B cell (primary cell): ENCODE measurements at regions not wholly inside any gene's neighbourhood (a gene's known extent, or its start where the extent isn't known, plus 50 kb on each side); places are given as distances from the start of the nearest gene placed in this dataset.
"Not testable (repeated sequence)": the region's sequence is repeated elsewhere in the genome, so short reads cannot be mapped to it uniquely, and the experiment has no call there.

ENCODE experiments used
- EZH2 ChIP-seq: IDR thresholded peaks from 2 replicates; pipeline ENCODE4 v1.6.1; 2012; ENCODE audit warnings: borderline replicate concordance, low read depth, mild to moderate bottlenecking, moderate library complexity, low read length; ENCODE audit not compliant: insufficient read depth, poor library complexity, severe bottlenecking
- TF ChIP-seq, protein P1 (sequence below): fragments of 200-600 bp; IDR thresholded peaks from one replicate; pipeline ENCODE4 v1.8.0; 2022; ENCODE audit warnings: antibody characterized with exemption, mild to moderate bottlenecking

- TF ChIP-seq, protein P1, sequence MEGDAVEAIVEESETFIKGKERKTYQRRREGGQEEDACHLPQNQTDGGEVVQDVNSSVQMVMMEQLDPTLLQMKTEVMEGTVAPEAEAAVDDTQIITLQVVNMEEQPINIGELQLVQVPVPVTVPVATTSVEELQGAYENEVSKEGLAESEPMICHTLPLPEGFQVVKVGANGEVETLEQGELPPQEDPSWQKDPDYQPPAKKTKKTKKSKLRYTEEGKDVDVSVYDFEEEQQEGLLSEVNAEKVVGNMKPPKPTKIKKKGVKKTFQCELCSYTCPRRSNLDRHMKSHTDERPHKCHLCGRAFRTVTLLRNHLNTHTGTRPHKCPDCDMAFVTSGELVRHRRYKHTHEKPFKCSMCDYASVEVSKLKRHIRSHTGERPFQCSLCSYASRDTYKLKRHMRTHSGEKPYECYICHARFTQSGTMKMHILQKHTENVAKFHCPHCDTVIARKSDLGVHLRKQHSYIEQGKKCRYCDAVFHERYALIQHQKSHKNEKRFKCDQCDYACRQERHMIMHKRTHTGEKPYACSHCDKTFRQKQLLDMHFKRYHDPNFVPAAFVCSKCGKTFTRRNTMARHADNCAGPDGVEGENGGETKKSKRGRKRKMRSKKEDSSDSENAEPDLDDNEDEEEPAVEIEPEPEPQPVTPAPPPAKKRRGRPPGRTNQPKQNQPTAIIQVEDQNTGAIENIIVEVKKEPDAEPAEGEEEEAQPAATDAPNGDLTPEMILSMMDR, result not testable (repeated sequence)
- TF ChIP-seq EZH2, result not testable (repeated sequence)
Measured at GRCh38 chr7:9163691-9164090, 730.3 kb downstream of the NXPH1 start.
